IPS-NIHi11 (cell line): ENCODE measurements at regions not wholly inside any gene's neighbourhood (a gene's known extent, or its start where the extent isn't known, plus 50 kb on each side); places are given as distances from the start of the nearest gene placed in this dataset.

Source experiments
- DNase-seq: peaks from one replicate; pipeline ENCODE4 v3.0.0; 2012; ENCODE audit warnings: mixed read lengths, low spot score

DNA sequence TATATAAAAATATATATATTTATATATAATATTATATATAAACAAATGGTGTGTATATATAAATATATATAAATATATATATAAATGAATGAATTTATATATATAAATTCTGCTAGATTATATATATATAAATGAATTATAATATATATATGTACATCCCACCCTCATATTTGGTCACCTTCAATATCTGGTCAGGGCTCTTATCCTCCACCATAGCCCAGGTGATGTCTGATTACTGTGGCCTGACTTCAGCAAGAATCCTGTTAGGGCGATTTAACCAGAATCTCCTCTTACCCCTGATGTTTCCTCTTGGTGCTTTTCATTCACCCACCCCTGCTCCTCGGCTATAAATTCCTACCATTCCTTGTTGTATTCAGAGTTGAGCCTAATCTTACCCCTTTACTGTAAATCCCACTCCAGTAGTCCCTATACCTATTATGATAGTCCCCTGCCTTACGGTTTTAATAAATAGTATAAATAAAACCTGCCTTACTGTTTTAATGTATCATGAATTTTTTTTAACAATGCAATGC is 439.6 kb downstream of the PLOD2 start:
- DNase-seq, result peak; percentile 11

DNA sequence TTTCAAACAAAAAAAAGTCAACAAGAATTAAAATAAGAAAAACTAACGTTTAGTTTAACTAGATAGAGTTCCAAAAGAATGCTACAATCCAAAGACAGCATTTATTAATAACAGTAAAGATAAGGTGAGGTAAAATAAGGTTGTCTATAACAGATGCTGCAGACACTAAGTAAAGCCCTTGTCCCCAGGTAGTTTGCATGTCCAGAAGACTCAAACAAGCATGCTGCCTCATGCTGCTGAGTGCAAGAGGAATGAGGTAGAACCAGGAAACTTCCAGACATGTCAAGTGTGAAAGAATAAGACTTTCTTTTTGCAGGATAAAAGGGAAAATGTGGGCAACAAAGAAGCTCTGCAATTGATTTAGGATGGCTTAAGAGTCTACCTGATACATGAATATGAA is 439.2 kb downstream of the PLOD2 start:
- DNase-seq, result no peak

DNA sequence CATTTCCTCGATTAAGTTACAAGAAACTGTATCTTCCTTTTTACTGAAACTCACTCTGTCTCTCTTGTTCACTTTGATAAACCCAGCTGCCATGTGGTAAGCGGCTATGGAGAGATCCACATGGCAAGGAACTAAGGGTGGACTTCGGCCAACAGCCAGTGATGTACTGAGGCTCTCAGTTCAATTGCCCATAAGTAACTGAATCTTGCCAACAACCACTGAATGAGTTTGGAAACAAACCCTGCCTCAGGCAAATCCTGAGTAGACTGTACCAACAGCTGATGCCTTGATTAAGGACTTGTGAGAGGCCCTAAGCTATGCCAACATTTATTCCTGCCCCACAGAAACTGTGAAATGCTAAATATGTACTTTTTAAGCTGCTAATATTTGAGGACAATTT is 433.5 kb downstream of the PLOD2 start:
- no peak for DNase-seq

DNA sequence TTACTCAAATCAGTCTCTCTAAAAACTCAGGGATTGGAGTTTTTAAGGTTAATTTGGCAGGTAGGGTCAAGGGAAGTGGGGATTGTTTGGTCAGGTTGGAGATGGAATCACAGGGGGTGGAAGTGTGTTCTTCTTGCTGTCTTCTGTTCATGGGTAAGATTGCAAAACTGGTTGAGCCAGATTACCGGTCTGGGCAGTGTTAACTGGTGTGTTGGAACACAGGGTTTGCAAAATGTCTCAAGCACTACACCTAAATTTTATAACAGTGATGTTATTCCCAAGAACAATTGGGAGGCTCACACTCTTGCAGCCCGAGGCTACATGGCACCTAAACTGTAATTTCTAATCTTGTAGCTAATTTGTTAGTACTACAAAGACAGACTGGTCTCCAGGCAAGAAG is 425.4 kb downstream of the PLOD2 start:
- DNase-seq, result no peak

DNA sequence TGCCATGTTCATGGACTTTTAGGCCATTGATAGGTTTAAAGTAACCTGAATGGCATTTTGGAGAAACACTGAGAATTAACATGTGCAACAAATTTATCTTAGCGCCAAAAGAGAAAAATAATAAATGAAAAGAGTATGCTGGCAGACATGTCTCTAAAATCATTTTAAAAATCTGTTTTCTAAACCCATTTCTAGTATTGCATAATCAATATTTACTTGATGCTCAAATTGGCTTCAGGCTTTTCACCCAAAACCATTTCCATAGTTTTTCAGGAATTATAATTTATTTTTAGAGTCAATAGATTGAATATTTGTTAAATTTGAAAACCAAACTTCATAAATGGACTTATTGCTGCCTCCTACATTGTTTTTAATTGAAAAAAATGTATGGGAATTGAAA is 423.0 kb downstream of the PLOD2 start:
- no peak for DNase-seq

DNA sequence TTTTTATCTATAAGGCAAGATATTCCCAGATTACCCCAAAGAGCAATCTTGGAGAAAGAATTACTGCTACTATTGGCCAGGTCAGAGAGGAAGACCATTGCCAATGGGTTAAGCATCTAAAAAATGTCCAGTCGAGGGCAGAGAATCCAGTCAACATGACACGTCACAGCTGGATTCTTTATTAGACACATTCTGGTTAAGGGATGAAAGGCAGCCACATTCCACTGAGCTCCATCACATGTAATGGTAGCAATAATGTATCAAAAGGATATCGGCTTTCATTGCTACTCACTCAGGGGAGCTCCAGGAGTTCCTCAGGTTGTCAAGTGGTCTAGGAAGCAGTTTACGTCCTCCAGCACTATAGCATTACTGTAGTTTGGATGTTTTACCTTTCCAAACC is 421.1 kb downstream of the PLOD2 start:
- DNase-seq, result no peak

DNA sequence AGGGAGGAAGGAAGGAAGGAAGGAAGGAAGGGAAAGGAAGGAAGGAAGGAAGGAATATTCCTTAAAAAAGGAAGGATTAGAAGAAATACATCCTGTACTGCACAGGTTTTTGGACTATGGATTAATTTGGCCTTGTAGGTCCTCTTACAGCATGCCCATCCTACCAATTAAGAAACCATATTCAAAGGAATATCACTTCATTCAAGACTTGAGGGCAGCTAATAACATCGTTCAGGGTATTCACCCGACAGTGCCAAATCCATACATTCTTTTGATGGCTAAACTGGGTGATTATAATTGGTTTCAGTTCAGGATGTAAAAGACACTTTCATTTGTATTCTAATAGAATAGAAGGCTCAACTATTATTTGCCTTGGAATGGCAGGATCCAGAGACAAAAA is 410.3 kb downstream of the PLOD2 start:
- DNase-seq, result no peak

DNA sequence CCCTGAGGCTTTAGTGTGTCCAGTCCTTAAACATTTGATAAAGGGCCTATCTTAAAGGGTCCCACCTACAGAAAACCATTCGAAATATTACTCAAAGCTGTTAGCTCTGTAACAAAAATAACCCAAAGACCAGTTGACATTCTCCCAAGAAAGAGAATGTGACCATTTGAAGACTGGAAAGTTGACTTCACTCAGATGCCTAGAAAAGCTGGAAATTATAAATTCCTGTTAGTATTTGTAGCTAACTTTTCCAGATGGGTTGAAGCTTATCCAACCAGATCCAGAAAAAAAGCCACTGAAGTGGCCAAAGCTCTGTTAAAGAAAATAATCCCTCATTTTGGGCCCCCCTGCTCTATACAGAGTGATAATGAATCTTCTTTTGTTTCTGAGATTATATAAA is 408.4 kb downstream of the PLOD2 start:
- no peak for DNase-seq

DNA sequence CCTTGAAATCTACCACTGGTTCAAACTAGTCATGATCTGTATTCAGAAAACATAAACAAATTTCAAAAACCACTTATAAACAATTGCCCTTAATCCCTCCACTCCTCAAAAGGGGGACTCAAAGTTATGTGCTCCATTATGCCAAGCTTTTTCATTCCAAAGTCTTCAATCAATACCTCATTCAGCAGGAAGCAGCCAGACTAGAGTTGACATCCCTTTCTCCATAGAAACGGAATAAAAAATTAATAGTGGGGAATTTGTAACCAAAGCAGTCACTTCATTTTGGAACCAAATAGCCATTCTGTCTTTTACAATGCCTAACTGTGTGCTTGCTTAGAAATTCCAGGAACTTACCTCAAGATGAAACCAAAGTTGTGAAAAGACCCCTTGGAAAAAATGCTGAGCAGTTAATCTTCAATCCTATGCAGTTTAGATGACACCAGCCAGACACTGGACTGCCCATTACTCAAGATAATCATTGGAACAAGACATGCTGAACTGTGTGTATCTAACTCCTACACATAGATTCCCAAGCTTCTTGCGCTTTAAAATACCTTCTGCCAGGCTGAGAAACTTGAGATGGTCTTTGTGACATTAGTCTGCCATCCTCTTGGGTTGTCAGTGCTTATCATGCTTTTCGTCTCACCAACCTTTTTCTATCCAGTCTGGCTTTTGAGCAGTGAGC is 406.2 kb downstream of the PLOD2 start:
- DNase-seq, result no peak

DNA sequence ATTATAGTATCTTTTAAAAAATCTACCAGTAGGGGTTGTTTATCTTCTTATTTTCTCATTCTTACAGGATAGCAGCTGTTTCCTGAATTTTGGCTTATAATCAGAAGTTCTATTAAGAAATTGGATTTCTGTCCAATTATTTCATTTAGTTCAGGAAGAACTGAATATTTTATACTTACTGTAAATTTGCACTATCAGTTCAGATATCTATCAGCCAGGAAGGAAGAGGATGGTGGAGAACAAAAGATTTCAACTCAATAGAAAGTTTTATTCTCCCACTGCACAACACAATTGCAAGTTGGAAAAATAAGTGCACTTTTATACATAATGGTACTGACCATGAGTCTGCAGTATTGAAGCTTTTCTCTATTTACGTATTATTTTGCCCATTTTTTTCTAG is 400.9 kb downstream of the PLOD2 start:
- DNase-seq, result no peak

DNA sequence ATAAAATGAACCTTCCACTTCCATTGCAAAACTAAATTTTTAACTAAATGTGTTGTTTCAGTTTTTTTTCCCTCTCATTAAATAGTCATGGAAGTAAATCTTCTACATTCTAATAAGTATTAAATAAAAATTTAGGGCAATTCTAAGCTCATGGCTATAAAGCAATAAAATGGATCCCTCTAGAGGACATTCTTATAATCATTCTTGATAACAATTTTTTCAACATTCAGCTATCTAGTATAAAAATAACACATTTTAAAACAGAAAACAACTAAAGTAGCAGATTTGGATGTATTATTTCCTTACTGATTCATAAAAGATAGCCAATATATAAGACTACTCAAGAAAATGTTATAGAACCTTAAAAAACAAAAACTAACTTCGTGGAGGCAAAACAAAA is 393.1 kb downstream of the PLOD2 start:
- no peak for DNase-seq

DNA sequence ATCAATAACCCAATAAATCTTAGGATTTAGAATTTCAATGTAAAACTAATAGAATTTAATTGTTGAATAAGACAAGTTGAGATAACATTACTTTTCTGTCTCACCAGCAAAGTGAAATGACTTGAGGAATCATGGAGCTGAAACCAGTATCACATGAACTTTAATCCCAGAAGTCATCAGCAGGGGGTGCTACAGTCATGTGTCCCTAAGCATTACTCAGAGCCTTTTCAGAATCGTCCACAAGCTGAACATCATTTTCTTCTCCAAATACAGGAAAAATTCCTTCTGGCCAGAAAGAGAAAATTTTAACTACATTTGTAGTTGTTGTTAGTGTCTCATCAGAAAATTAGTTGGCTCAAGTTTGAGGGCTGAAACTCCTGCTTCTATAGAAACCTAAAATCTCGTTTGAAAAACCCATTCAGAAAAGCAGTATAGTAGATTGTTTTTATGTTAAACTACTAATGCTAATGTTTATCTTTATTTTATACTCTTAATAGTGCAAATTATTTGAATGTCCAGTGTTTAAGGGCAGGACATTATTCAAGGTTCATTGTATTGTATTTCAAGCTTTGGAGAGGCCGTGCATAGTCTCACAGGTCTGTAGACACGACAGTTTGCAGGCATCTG is 384.1 kb downstream of the PLOD2 start:
- peak; percentile 50 for DNase-seq

DNA sequence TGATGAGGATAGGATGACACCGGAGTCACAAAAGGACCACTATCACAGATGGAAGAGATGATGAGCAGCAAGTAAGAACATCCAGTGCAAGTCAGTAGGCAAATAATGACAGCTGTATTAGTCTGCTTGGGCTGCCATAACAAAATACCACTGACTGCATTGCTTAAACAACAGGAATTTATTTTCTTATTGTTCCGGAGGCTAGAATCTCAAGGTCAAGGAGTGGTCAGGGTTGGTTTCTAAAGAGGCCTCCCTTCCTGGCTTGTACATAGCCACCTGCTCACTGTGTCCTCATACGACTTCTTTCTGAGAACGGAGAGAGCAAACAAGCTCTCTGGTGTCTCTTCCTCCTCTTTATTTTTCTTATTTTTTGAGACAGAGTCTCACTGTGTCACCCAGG is 380.7 kb downstream of the PLOD2 start:
- DNase-seq, result no peak

DNA sequence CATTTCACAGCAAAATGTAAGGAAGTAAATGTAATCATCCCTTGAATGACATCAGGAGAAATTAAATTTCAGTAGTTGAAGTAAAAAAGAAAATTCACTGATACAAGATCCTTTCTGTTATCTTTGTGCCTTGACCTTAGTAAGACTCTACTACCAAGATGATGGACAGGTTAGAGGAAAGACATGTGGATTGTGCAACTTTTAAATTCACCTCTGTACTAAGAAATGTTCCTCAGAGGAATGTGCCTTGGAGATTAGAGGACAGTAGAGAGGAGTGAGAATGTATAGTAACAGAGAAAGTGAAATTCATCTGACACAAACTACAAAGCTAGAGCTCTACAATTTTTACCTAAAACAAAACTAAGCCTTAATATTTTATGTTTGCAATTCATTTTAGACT is 375.3 kb downstream of the PLOD2 start:
- DNase-seq, result no peak

DNA sequence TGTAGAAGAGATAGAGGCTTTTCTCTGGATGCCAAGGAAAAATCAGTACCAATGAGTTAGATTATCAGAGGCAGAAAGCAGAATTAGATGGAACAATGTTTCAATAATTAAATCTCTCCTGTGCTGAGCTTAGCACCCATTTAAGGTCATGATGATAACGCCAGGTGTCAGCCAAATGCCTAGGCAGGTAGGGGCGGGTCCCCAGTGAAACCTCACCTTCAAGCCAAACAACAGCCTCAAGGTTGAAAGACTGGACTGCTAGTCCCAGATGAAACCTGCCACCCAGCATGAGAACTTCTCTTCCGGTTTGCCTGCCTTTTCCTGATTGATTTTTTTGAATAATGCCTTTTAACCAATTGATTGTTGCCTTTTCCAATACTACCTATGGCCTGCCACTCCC is 363.0 kb downstream of the PLOD2 start:
- DNase-seq, result no peak

DNA sequence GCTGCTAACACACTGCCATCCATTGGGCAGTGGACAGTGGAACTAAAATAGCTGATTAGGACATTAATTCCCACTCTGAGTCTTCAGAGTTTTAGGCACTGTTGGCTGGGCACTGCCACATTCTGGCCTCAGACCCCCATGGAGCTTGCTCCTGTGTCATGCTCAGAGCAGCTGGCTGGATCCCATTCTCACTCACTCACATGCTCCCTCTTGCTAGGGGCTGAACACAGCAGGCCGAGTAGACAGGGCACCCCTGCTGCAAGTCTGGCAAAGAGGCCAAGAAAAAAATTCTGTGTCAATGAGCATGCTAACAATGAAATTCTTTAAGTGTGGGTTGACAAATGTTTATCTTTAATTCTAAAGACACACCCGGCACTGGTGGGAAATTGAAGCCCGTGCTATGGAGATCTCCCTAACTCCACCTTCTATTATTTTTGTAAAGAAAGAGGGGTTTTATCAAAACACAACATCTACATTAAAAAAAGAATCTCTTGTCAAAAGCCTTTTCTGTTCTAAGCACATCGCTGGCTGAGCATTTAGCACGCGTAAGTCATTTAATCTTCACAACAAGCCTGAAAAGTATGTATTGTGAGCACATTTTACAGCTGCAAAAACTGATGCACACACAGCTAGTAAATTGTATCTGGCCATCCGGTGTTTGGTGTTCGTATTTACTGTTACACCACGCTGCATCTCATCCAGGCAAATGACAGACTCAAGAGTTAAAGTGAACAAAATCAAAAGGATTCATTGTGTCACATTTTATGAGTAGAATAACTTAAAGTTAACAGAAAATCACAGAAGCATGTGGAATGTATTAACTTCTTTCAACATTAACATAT is 362.1 kb downstream of the PLOD2 start:
- DNase-seq, result no peak

DNA sequence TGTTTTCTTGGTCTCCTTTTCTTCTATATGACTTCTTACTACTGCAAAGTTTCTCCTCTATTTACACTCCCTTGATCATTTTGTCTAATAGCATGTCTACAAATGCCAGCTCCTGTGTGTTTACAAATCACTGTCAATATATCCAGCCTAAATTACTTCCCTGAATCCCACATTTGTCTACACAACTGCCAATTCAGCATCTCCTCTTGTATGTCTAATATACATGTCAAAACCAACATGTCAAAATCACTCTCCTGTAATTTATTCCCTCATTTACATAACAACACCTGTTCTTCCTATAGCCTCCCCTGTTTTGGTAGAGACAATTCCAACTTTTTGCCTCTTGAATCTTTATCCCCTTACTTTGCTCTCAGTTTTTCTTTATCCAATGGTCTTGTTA is 359.3 kb downstream of the PLOD2 start:
- DNase-seq, result no peak

DNA sequence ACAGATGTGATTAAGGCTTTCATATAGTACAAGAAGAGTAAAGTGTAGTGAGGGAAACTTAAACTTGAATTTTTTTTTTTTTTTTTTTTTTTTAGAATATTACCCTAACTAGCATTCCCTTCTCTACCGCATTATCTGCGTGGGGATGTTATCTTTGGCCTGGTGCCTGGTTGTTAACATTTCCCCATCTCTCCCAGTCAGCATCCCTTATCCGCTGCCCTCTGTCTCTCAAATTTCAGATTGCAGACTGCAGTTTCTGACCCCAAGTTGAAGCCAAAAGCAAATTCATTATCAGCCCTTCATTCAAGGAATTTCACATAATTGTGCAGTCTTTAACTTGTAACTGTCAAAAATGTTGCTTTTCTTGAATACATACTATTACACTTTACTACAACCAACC is 353.0 kb downstream of the PLOD2 start:
- peak; percentile 31 for DNase-seq

DNA sequence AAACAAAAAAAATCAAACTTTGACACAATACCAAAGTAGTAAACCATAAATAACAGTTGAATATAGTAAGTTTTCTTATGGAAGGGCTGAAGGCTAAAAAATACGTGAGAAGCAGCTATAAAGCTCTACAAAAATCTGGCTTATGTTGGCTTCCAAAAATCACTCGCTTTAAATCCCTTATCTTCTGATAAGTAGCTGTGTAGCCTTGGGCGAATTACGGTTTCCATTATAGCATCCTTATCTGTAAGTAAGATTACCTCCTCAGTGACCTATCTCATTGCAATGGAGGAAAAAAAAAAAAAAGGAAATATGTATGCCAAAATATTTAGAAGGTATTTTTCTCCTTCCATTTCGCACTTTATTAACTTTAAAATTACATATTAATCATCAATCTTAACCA is 348.6 kb downstream of the PLOD2 start:
- DNase-seq, result no peak

DNA sequence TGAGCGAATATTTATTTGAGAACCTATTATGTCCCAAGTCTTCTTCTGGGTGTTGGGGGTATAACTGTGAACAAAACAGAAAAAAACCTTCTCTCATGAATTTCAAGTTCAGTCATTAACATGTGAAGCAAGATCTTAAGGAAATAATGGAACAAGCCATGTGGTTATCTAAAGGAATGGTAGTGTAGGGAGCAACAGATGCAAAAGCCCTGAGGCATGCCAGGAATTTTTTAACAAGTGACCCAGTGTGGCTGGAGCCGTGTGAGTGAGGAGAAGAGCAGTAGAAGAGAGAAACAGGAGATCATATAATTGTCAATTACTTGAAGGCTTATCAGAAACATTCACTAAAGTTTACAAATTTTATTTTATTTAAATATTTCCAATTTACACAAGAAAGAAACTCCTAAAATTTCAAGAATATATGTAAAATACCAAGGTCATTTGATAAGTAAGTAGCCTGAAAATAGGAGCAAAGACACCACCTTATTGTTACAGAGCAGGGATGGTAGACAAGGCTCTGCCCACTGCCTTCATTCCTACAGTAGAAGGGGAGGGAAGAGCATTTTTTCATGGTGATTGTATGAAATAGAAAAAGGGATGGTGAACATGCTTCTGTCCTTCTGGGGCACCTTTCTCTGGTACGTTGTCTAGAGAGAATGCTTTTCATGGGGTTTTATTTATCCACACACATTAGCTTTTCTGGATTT is 345.1 kb downstream of the PLOD2 start:
- DNase-seq, result no peak

DNA sequence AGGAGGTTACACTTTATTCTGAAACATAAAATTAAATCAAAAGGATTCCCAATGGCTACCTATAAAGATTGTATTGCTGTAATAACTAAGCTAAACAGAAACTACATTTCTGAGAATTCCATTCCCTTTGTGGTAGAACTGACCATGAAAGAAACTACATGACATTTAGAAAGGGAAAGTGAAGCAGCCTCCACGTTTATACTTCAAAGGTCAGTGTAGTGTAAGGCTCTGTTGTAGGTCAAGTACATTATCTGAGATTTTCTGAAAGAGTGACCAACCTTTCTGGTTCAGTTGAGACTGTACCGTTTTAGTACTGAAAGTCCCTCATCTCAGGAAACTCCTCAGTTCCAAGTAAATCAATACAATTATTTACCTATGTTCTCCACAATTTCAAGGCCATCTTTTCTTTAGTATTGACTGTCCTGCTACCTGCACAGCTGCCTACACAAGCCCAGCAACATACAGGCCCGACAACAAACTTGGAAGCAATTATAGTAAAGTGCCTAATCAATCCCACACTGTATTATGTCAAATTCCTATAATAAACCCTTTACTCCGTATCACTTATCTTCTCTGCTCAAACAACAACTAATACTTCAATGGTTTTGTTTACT is 343.0 kb downstream of the PLOD2 start:
- no peak for DNase-seq

DNA sequence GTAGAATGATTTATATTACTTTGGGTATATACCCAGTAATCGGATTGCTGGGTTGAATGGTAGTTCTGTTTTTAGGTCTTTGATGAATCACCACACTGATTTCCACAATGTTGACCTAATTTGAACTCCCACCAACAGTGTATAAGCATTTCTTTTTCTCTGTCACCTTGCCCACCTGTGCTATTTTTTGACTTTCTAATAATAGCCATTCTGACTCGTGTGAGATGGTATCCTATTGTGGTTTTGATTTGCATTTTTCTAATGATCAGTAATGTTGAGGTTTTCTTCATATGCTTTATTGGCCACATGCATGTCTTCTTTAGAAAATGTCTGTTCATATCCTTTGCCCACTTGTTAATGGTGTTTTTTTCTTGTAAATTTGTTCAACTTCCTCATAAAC is 340.8 kb downstream of the PLOD2 start:
- no peak for DNase-seq
